ENCODE measurements at regions not wholly inside any gene's neighbourhood (a gene's known extent, or its start where the extent isn't known, plus 50 kb on each side); places are given as distances from the start of the nearest gene placed in this dataset.

GRCh38 chr14:54047645-54048308, 91.2 kb upstream of the BMP4 start:
- no peak for TF ChIP-seq CTCF (IDR thresholded peaks at IDR 0.05; ENCODE audit: insufficient read depth in 1 of 2, low read depth in 1 of 2, low read length in 1 of 2, severe bottlenecking in 1 of 2, unreplicated experiment in 1 of 2)
- no TSS peak for BruUV-seq (replicated peaks)
- H3K27me3 Mint-ChIP-seq (ENCODE audit: insufficient read depth, unreplicated experiment) = no peaks in the 10 kb centered on the region
- no peaks in the 10 kb centered on the region for H3K36me3 ChIP-seq (ENCODE audit: control insufficient read depth, insufficient read depth, low read length)
- no peaks in the 10 kb centered on the region; the same call in 1 of the 2 replicates for H3K9me3 ChIP-seq
- peaks cover 10% of the 10 kb centered on the region for H3K9me3 Mint-ChIP-seq (ENCODE audit: unreplicated experiment)
- no peak overlapping the region for H3K4me3 Mint-ChIP-seq (ENCODE audit: unreplicated experiment)
- H3K27me3 ChIP-seq (replicated peaks; ENCODE audit: control insufficient read depth, insufficient read depth, low read length) = no peaks in the 10 kb centered on the region
- CTCF ChIA-PET = interaction anchor here (0.6 kb wide), 1 partner anchor 723 kb away, joined by 11 read pairs; no protein-coding TSS in a partner anchor
- no peak overlapping the region for H3K27ac Mint-ChIP-seq (ENCODE audit: unreplicated experiment)
- no peaks in the 10 kb centered on the region for H3K36me3 Mint-ChIP-seq (ENCODE audit: insufficient read depth, unreplicated experiment)
- intact Hi-C loops (cut with micrococcal nuclease; ENCODE audit: unreplicated experiment) = no loop called here
- H3K4me3 ChIP-seq (ENCODE audit: low read depth, low read length) = no peak overlapping the region
- H3K4me1 Mint-ChIP-seq (ENCODE audit: low read depth, unreplicated experiment) = peaks cover 29% of the 10 kb centered on the region
- H3K4me1 ChIP-seq = peaks cover 22% of the 10 kb centered on the region
- DNase-seq = peak; percentile 8 to 37
- POLR2A ChIA-PET = no interaction called here

- POLR2A ChIA-PET = interaction anchor here (0.6 kb wide), 1 partner anchor 105 kb away, joined by 4 read pairs; no protein-coding TSS in a partner anchor
- Histone ChIP-seq H3K4me1 (peaks cover 22% of the 10 kb centered on the region), H3K4me3 (ENCODE audit: low read depth, low read length) (no peak overlapping the region), H3K9me3 (no peaks in the 10 kb centered on the region; the same call in 1 of the 2 replicates), H3K27me3 (replicated peaks; ENCODE audit: control insufficient read depth, insufficient read depth, low read length) (no peaks in the 10 kb centered on the region), H3K36me3 (ENCODE audit: control insufficient read depth, insufficient read depth, low read length) (no peaks in the 10 kb centered on the region)
- no peak for TF ChIP-seq CTCF (IDR thresholded peaks at IDR 0.05; ENCODE audit: insufficient read depth in 1 of 2, low read depth in 1 of 2, low read length in 1 of 2, severe bottlenecking in 1 of 2, unreplicated experiment in 1 of 2)
- Mint-ChIP-seq H3K27me3 (ENCODE audit: insufficient read depth, unreplicated experiment) (no peaks in the 10 kb centered on the region), H3K4me3 (ENCODE audit: unreplicated experiment) (no peak overlapping the region), H3K27ac (ENCODE audit: unreplicated experiment) (no peak overlapping the region), H3K4me1 (ENCODE audit: low read depth, unreplicated experiment) (peaks cover 29% of the 10 kb centered on the region), H3K36me3 (ENCODE audit: insufficient read depth, unreplicated experiment) (no peaks in the 10 kb centered on the region), H3K9me3 (ENCODE audit: unreplicated experiment) (peaks cover 10% of the 10 kb centered on the region)
- DNase-seq = no peak
- BruUV-seq (replicated peaks) = no TSS peak
- CTCF ChIA-PET = interaction anchor here (0.6 to 1.0 kb wide), 2 partner anchors 127 to 723 kb away, joined by 5 to 11 read pairs; no protein-coding TSS in a partner anchor
- intact Hi-C loops (cut with micrococcal nuclease; ENCODE audit: unreplicated experiment) = no loop called here
These were observed 91.7 kb upstream of the BMP4 start for GRCh38 chr14:54048311-54048710.

- BruUV-seq (replicated peaks) = no TSS peak
- ChIA-PET POLR2A (interaction anchor here (0.6 kb wide), 1 partner anchor 106 kb away, joined by 4 read pairs; no protein-coding TSS in a partner anchor), CTCF (interaction anchor here (0.6 to 1.0 kb wide), 3 partner anchors 95 to 724 kb away, joined by 5 to 11 read pairs (median 8); no protein-coding TSS in a partner anchor)
- intact Hi-C loops (cut with micrococcal nuclease; ENCODE audit: unreplicated experiment) = no loop called here
- TF ChIP-seq CTCF (IDR thresholded peaks at IDR 0.05; ENCODE audit: insufficient read depth in 1 of 2, low read depth in 1 of 2, low read length in 1 of 2, severe bottlenecking in 1 of 2, unreplicated experiment in 1 of 2) = no peak
- Histone ChIP-seq H3K9me3 (no peaks in the 10 kb centered on the region; the same call in 1 of the 2 replicates), H3K36me3 (ENCODE audit: control insufficient read depth, insufficient read depth, low read length) (no peaks in the 10 kb centered on the region), H3K27me3 (replicated peaks; ENCODE audit: control insufficient read depth, insufficient read depth, low read length) (no peaks in the 10 kb centered on the region), H3K4me1 (peaks cover 22% of the 10 kb centered on the region), H3K4me3 (ENCODE audit: low read depth, low read length) (no peak overlapping the region)
- peaks cover 29% of the 10 kb centered on the region for H3K4me1 Mint-ChIP-seq (ENCODE audit: low read depth, unreplicated experiment)
- H3K27ac Mint-ChIP-seq (ENCODE audit: unreplicated experiment) = no peak overlapping the region
- no peak overlapping the region for H3K4me3 Mint-ChIP-seq (ENCODE audit: unreplicated experiment)
- DNase-seq = no peak
- no peaks in the 10 kb centered on the region for H3K36me3 Mint-ChIP-seq (ENCODE audit: insufficient read depth, unreplicated experiment)
- peaks cover 10% of the 10 kb centered on the region for H3K9me3 Mint-ChIP-seq (ENCODE audit: unreplicated experiment)
- H3K27me3 Mint-ChIP-seq (ENCODE audit: insufficient read depth, unreplicated experiment) = no peaks in the 10 kb centered on the region
These were observed 92.1 kb upstream of the BMP4 start for GRCh38 chr14:54048736-54049135.

Data from Caco-2 (cell line).